HUDEP-2 (cell line): ENCODE measurements at regions not wholly inside any gene's neighbourhood (a gene's known extent, or its start where the extent isn't known, plus 50 kb on each side); places are given as distances from the start of the nearest gene placed in this dataset.
"Not testable (repeated sequence)": the region's sequence is repeated elsewhere in the genome, so short reads cannot be mapped to it uniquely, and the experiment has no call there.

Experiments used
- DNase-seq, 76 experiments: peaks; one replicate each; lab custom pipeline; 2025; ENCODE audit not compliant: unreplicated experiment in 76 of 76; lab: John Stamatoyannopoulos, UW

- DNase-seq = no peak
Measured at GRCh38 chr6:134680433-134680832, 269.5 kb downstream of the ALDH8A1 start.

- DNase-seq = no peak
Measured at GRCh38 chr6:134680021-134680420, 269.9 kb downstream of the ALDH8A1 start.

- DNase-seq = no peak
Measured at GRCh38 chr6:134678436-134678889, 271.4 kb downstream of the ALDH8A1 start.

- DNase-seq = no peak
Measured at GRCh38 chr6:134676307-134677281, 273.3 kb downstream of the ALDH8A1 start.

- no peak for DNase-seq
Measured at GRCh38 chr6:134675110-134676054, 274.5 kb downstream of the ALDH8A1 start.

- DNase-seq = no peak
Measured at GRCh38 chr6:134674562-134674961, 275.3 kb downstream of the ALDH8A1 start.

- no peak for DNase-seq
Measured at GRCh38 chr6:134669485-134669884, 280.4 kb downstream of the ALDH8A1 start.

- DNase-seq = no peak
Measured at GRCh38 chr6:134667111-134667510, 282.8 kb downstream of the ALDH8A1 start.

GRCh38 chr6:134666125-134666524 is 283.8 kb downstream of the ALDH8A1 start:
- DNase-seq = no peak

GRCh38 chr6:134665029-134665723 is 284.7 kb downstream of the ALDH8A1 start:
- no peak for DNase-seq

- no peak for DNase-seq
Measured at GRCh38 chr6:134663800-134664535, 285.9 kb downstream of the ALDH8A1 start.

GRCh38 chr6:134663356-134663755 is 286.5 kb downstream of the ALDH8A1 start:
- no peak for DNase-seq

GRCh38 chr6:134662077-134662700 is 287.7 kb downstream of the ALDH8A1 start:
- DNase-seq = no peak

GRCh38 chr6:134659885-134660284 is 290.0 kb downstream of the ALDH8A1 start:
- DNase-seq = not testable (repeated sequence)

GRCh38 chr6:134658596-134658995 is 291.3 kb downstream of the ALDH8A1 start:
- DNase-seq = no peak

GRCh38 chr6:134657751-134658527 is 292.0 kb downstream of the ALDH8A1 start:
- no peak for DNase-seq

- DNase-seq = no peak
Measured at GRCh38 chr6:134657343-134657742, 292.6 kb downstream of the ALDH8A1 start.

- no peak for DNase-seq
Measured at GRCh38 chr6:134654751-134655150, 295.1 kb downstream of the ALDH8A1 start.

GRCh38 chr6:134651519-134651918 is 298.4 kb downstream of the ALDH8A1 start:
- DNase-seq = no peak
